ENCODE measurements at regions not wholly inside any gene's neighbourhood (a gene's known extent, or its start where the extent isn't known, plus 50 kb on each side); places are given as distances from the start of the nearest gene placed in this dataset.

GRCh38 chr6:21993841-21994240 is 303.0 kb downstream of the PRL start:
- TF ChIP-seq POLR2A (IDR thresholded peaks at IDR 0.05; ENCODE audit: low read depth) (no peak), EP300 (IDR thresholded peaks at IDR 0.05) (no peak)
- TF ChIP-seq, protein P1, sequence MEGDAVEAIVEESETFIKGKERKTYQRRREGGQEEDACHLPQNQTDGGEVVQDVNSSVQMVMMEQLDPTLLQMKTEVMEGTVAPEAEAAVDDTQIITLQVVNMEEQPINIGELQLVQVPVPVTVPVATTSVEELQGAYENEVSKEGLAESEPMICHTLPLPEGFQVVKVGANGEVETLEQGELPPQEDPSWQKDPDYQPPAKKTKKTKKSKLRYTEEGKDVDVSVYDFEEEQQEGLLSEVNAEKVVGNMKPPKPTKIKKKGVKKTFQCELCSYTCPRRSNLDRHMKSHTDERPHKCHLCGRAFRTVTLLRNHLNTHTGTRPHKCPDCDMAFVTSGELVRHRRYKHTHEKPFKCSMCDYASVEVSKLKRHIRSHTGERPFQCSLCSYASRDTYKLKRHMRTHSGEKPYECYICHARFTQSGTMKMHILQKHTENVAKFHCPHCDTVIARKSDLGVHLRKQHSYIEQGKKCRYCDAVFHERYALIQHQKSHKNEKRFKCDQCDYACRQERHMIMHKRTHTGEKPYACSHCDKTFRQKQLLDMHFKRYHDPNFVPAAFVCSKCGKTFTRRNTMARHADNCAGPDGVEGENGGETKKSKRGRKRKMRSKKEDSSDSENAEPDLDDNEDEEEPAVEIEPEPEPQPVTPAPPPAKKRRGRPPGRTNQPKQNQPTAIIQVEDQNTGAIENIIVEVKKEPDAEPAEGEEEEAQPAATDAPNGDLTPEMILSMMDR (IDR thresholded peaks at IDR 0.05), result no peak

Measured in esophagus muscularis mucosa (tissue), 4 donors.